ENCODE measurements at regions not wholly inside any gene's neighbourhood (a gene's known extent, or its start where the extent isn't known, plus 50 kb on each side); places are given as distances from the start of the nearest gene placed in this dataset.

- H3K4me3 ChIP-seq (replicated peaks in 1 of 3; ENCODE audit: low read depth in 2 of 3, low read length in 3 of 3) = no peak overlapping the region
- WGBS (ENCODE audit: insufficient coverage) = 88% methylated on average over 2 of the region's 2 CpGs
- H3K27ac ChIP-seq (ENCODE audit: low read depth in 1 of 2, low read length in 2 of 2) = no peak overlapping the region
- no peaks in the 10 kb centered on the region for H4K20me1 ChIP-seq (ENCODE audit: insufficient read depth, low read length)
- no peaks in the 10 kb centered on the region for H3K27me3 ChIP-seq (ENCODE audit: control insufficient read depth in 2 of 2, insufficient read depth in 2 of 2, low read length in 2 of 2)
- no peaks in the 10 kb centered on the region for H3K4me1 ChIP-seq (ENCODE audit: control insufficient read depth in 1 of 2, insufficient read depth in 2 of 2, low read length in 2 of 2)
- Mint-ChIP-seq H3K4me1 (no peaks in the 10 kb centered on the region), H3K4me3 (no peak overlapping the region), H3K27ac (no peak overlapping the region), H3K27me3 (ENCODE audit: low read depth in 3 of 3) (peaks cover 0 to 3% (median 2%) of the 10 kb centered on the region in 3 donors), H3K9me3 (peaks cover 0 to 3% (median 0%) of the 10 kb centered on the region in 7 donors), H3K36me3 (no peaks in the 10 kb centered on the region)
- H2AFZ ChIP-seq (ENCODE audit: insufficient read depth, low read depth, low read length, poor library complexity, severe bottlenecking) = no peak overlapping the region
- H3K9me3 ChIP-seq (replicated peaks in 1 of 2; ENCODE audit: control insufficient read depth in 1 of 2, insufficient read depth in 1 of 2, low read length in 2 of 2) = no peaks in the 10 kb centered on the region
- intact Hi-C loops (cut with micrococcal nuclease) = no loop called here
- no peaks in the 10 kb centered on the region for H3K36me3 ChIP-seq (replicated peaks in 1 of 2; ENCODE audit: control insufficient read depth in 1 of 2, insufficient read depth in 2 of 2, low read length in 2 of 2)
- no peak for DNase-seq
- TF ChIP-seq CTCF (IDR thresholded peaks at IDR 0.05) = no peak
- no peak overlapping the region for H3K9ac ChIP-seq (ENCODE audit: insufficient read depth, low read length, poor library complexity, severe bottlenecking)
- no peaks in the 10 kb centered on the region for H3K79me2 ChIP-seq (ENCODE audit: insufficient read depth, low read length)
- no peak overlapping the region for H3K4me2 ChIP-seq (replicated peaks; ENCODE audit: extremely low read depth, low read length, poor library complexity, severe bottlenecking)
These were observed 83.1 kb upstream of the CHCHD3 start for GRCh38 chr7:133165001-133165400.

- Histone ChIP-seq H3K4me1 (ENCODE audit: control insufficient read depth in 1 of 2, insufficient read depth in 2 of 2, low read length in 2 of 2) (no peaks in the 10 kb centered on the region), H3K9ac (ENCODE audit: insufficient read depth, low read length, poor library complexity, severe bottlenecking) (no peak overlapping the region), H3K9me3 (replicated peaks in 1 of 2; ENCODE audit: control insufficient read depth in 1 of 2, insufficient read depth in 1 of 2, low read length in 2 of 2) (no peaks in the 10 kb centered on the region), H3K27me3 (ENCODE audit: control insufficient read depth in 2 of 2, insufficient read depth in 2 of 2, low read length in 2 of 2) (no peaks in the 10 kb centered on the region), H3K27ac (ENCODE audit: low read depth in 1 of 2, low read length in 2 of 2) (no peak overlapping the region), H3K4me3 (replicated peaks in 1 of 3; ENCODE audit: low read depth in 2 of 3, low read length in 3 of 3) (no peak overlapping the region), H3K36me3 (replicated peaks in 1 of 2; ENCODE audit: control insufficient read depth in 1 of 2, insufficient read depth in 2 of 2, low read length in 2 of 2) (no peaks in the 10 kb centered on the region), H3K79me2 (ENCODE audit: insufficient read depth, low read length) (no peaks in the 10 kb centered on the region), H2AFZ (ENCODE audit: insufficient read depth, low read depth, low read length, poor library complexity, severe bottlenecking) (no peak overlapping the region), H3K4me2 (replicated peaks; ENCODE audit: extremely low read depth, low read length, poor library complexity, severe bottlenecking) (no peak overlapping the region), H4K20me1 (ENCODE audit: insufficient read depth, low read length) (no peaks in the 10 kb centered on the region)
- WGBS (ENCODE audit: insufficient coverage) = 89% methylated on average over 2 of the region's 4 CpGs
- Mint-ChIP-seq H3K27ac (no peak overlapping the region), H3K9me3 (peaks cover 0 to 5% (median 0%) of the 10 kb centered on the region in 7 donors), H3K4me3 (no peak overlapping the region), H3K36me3 (no peaks in the 10 kb centered on the region), H3K27me3 (ENCODE audit: low read depth in 3 of 3) (peaks cover 0 to 3% (median 2%) of the 10 kb centered on the region in 3 donors), H3K4me1 (no peaks in the 10 kb centered on the region)
- TF ChIP-seq CTCF (IDR thresholded peaks at IDR 0.05) = no peak
- DNase-seq = no peak
- intact Hi-C loops (cut with micrococcal nuclease) = no loop called here
These were observed 83.6 kb upstream of the CHCHD3 start for GRCh38 chr7:133165529-133165928.
